GM10847 (cell line): ENCODE measurements at regions not wholly inside any gene's neighbourhood (a gene's known extent, or its start where the extent isn't known, plus 50 kb on each side); places are given as distances from the start of the nearest gene placed in this dataset.

Experiments
- POLR2A ChIP-seq: IDR thresholded peaks from 2 replicates; pipeline ENCODE4 v1.6.1; 2011; ENCODE audit not compliant: insufficient read length; ENCODE audit errors: extremely low read depth

GRCh38 chr17:77001487-77001886 lies 133.3 kb downstream of the MGAT5B start:
- no peak for TF ChIP-seq POLR2A

- TF ChIP-seq POLR2A = no peak
Observed at GRCh38 chr17:77002103-77003045, 134.2 kb downstream of the MGAT5B start.

DNA sequence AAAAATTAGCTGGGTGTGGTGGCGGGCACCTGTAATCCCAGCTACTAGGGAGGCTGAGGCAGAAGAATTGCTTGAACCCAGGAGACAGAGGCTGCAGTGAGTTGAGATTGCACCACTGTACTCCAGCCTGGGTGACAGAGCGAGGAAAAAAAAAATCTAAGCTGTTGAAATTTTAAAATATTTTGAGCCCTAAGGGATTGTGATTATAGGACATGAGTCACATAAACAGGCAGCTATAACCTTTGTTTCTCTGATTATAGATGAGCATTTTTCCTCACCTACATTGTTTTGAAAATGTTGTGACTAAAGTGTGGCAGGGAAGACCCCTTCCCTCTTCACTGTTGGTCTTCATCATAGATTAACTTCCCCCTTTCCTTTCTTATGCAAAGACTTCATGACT lies 135.5 kb downstream of the MGAT5B start:
- TF ChIP-seq POLR2A = no peak

DNA sequence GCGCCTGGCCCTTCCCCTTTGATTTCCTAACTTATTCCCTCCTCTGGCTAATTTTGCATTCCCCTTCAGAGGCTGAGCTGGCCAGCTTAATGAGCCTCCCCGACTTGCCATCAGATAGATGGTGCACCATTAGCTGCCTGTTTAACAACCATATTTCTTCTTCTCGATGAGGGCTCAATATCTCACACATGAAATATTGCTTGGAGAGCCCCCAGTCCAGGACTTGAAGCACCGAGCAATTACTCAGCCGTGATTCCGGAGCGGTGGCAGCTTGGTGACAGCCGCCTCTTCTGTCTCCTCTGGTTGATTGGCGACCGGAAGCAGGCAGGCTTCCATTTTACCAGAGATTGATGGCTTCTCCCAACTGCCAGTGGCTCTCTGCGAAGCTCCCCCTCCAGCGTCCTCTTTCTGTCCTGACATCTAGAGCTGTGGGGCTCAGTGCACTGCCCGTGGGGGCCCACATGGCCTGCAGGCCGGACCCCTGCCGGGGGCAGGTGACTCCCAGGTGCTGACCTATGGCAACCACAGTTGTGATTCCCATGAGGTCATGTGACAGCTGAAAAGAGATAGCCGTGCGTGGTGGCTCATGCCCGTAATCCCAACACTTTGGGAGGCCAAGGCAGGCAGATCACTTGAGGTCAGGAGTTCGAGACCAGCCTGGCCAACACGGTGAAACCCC lies 133.7 kb upstream of the SEC14L1 start:
- TF ChIP-seq POLR2A = no peak

DNA sequence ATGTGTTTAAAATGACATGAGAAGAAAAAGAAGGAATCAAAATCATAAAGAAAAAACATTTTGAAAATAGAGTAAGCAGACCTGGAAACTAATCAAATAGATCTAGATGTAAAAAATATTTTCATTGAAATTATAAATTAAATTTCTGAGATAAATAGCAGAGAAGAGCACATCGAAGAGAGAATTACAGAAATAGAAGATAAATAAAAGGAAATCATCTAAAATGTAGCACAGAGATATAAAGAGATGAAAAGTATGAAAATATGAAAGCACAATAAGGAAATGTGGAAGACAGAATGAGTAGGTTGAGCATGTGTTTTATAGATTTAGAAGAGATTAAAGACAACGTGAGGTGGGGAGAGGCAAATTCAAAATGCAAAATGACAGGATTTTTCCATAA lies 130.9 kb upstream of the SEC14L1 start:
- TF ChIP-seq POLR2A = no peak

- TF ChIP-seq POLR2A = no peak
Observed at GRCh38 chr17:77010667-77011066, 130.1 kb upstream of the SEC14L1 start.

DNA sequence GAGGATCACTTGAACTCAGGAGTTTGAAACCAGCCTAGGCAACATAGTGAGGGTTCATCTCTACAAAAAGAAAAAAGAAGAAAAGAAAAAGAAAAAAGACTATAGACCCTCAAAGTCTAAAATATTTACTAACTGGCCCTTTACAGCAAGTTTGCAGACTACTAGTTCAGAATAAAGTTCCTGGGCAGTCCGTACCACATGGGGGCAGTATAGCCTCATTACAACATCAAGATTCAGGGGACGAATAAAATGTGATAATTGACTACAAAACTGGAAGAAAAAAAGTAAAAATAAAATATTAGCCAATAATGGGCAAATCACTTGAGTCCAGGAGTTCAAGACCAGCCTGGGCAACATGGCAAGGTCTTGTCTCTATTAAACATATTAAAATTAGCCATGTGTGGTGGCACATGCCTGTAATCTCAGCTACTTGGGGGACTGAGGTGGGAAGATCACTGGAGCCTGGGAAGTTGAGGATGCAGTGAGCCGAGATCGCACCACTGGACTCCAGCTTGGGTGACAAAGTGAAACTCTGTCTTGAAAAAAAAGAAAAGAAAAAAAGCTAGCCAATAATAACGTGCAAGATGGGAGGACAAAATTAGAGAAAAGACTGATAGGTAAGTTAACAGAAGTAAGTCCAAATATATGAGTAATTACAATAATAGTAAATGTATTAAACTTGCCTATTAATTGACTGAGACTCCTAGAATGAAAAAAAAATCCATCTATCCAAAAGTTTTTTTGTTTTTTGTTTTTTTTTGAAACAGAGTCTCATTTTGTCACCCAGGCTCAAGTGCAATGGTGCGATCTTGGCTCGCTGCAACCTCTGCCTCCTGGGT lies 129.4 kb upstream of the SEC14L1 start:
- TF ChIP-seq POLR2A = no peak

GRCh38 chr17:77018504-77018903 lies 122.3 kb upstream of the SEC14L1 start:
- TF ChIP-seq POLR2A = no peak

DNA sequence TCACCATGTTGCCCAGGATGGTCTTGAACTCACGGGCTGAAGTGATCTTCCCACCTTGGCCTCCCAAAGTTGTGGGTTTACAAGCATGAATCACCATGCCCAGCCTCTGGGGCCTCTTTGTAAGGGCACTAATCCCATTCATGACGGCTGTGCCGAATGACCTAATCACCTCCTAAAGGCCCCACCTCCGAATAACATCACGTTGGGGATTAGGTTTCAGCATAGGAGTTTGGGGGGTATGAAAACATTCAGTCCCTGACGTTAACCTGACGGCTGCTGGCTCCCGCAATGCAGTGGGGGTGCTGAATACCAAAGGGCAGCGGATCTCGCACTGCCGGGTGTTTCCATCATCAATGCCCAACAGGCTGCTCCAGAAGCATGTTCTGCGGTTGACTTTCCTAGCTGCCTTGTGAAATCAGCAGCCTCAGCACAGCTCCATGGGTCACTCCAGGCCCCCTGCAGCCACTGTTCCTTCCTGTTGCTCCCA lies 120.8 kb upstream of the SEC14L1 start:
- TF ChIP-seq POLR2A = no peak

- TF ChIP-seq POLR2A = no peak
Observed at GRCh38 chr17:77020973-77021372, 119.8 kb upstream of the SEC14L1 start.

DNA sequence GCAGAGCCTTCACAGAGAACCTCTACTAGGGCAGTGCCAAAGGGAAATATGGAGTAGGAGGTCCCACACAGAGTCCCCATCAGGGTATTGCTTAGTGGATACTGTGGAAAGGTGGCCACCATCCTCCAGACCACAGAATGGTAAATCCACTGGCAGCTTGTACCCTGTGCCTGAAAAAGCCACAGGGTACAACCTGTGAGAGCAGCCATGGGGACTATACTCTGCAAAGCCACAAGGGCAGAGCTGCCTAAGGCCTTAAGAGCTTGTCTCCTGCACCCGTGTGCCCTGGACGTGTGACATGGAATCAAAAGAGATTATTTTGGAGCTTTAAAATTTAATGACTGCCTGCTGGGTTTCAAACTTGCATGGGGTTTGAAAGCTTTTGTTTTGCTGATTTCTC lies 118.0 kb upstream of the SEC14L1 start:
- no peak for TF ChIP-seq POLR2A

- TF ChIP-seq POLR2A = no peak
Observed at GRCh38 chr17:77025781-77026180, 115.0 kb upstream of the SEC14L1 start.

DNA sequence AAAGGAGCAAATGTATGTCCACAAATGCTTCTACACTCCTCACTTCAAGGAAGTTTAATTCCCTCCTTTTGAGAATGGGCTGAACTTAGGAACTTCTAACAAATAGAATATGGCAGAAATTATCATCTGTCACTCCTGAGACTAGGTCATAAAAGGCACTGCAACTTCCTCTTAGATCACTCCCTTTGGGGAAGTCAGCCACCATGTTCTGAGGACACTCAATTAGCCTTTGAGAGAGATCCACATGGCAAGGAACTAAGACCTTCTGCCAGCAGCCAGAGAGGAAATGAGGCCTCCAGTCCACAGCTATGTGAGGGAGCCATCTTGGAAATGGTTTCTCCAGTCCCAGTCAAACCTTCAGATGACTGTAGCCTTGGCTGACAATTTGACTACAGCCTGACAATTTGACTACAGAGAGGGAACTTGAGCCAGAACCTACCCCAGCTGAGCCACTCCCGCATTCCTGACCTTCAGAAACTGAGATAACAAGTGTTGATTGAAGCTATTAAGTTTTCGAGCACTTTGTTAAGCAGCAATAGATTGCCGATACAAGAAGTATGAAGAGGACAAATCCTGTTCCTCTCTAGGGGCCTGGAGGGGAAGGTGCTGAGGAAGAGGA lies 113.4 kb upstream of the SEC14L1 start:
- no peak for TF ChIP-seq POLR2A

DNA sequence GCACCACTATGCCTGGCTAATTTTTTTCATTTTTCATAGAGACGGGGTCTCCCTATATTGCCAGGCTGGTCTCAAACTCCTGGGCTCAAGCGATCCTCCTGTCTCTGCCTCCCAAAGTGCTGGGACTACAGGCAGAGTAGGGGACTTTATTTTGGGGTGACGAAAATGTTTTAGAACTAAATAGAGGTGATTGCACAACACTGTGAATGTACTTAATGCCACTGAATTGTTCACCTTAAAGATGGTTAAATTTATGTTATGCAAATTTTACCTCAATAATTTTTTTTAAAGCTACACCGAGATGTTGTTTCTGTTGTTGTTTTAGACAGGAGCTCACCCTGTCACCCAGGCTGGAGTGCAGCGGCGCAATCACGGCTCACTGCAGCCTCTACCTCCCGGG lies 111.9 kb upstream of the SEC14L1 start:
- no peak for TF ChIP-seq POLR2A

DNA sequence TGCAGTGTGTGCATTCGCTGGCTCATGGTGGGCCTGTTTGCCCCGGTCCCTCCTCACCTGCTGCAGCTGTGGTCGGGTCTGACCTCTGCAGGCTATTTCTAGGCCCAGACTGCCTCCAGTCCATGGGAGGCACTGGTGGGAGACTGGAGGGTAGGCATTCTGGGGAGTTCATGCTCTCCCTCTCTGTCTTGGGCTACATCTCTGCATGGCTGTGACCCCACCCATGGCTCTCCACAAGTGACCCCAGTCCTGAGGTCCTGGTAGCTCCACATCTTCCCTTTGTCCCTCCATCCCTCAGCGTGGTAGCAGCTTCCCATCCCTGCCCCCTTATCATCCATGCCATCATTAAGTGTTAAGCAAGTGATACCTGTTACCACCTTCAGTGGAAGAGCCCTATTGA lies 107.8 kb upstream of the SEC14L1 start:
- TF ChIP-seq POLR2A = no peak
